Astrocyte (in vitro differentiated cells and primary cell): ENCODE measurements at regions not wholly inside any gene's neighbourhood (a gene's known extent, or its start where the extent isn't known, plus 50 kb on each side); places are given as distances from the start of the nearest gene placed in this dataset.

ENCODE experiments used
- DNase-seq: peaks from one replicate; pipeline ENCODE4 v3.0.0-alpha.2; 2010; ENCODE audit warnings: low read depth
- FAIRE-seq: peaks from 2 replicates; lab custom pipeline; 2011; peaks lifted over from hg19 to GRCh38; lab: Jason Lieb, UNC
- H2AFZ ChIP-seq: 2 replicates; pipeline ENCODE4 v1.6.0; 2012; ENCODE audit warnings: low read depth, low read length, inconsistent platforms
- H3K27ac ChIP-seq: 2 replicates; pipeline ENCODE4 v1.5.1; 2011; ENCODE audit warnings: low read depth, low read length, inconsistent platforms
- H3K27me3 ChIP-seq: 2 replicates; pipeline ENCODE4 v1.6.0; 2011; ENCODE audit warnings: low read length, inconsistent platforms; ENCODE audit not compliant: insufficient read depth
- H3K36me3 ChIP-seq: 2 replicates; pipeline ENCODE4 v1.5.1; 2011; ENCODE audit warnings: low read length, inconsistent platforms; ENCODE audit not compliant: insufficient read depth
- H3K4me1 ChIP-seq: 2 replicates; pipeline ENCODE4 v1.5.1; 2011; ENCODE audit warnings: low read length, inconsistent platforms; ENCODE audit not compliant: insufficient read depth
- H3K4me2 ChIP-seq: 2 replicates; pipeline ENCODE4 v1.6.0; 2012; ENCODE audit warnings: low read length, inconsistent platforms
- H3K4me3 ChIP-seq: 2 replicates; pipeline ENCODE4 v1.5.1; 2011; ENCODE audit warnings: low read depth, mild to moderate bottlenecking, low read length, inconsistent platforms; ENCODE audit not compliant: insufficient read depth
- H3K79me2 ChIP-seq: 2 replicates; pipeline ENCODE4 v1.6.0; 2012; ENCODE audit warnings: mild to moderate bottlenecking, low read length, inconsistent platforms; ENCODE audit not compliant: insufficient read depth
- H3K9ac ChIP-seq: 2 replicates; pipeline ENCODE4 v1.6.0; 2012; ENCODE audit warnings: mild to moderate bottlenecking, low read length, inconsistent platforms
- H3K9me3 ChIP-seq: 2 replicates; pipeline ENCODE4 v1.5.1; 2012; ENCODE audit warnings: low read depth, mild to moderate bottlenecking, low read length, inconsistent platforms; ENCODE audit not compliant: insufficient read depth
- H4K20me1 ChIP-seq: 2 replicates; pipeline ENCODE4 v1.6.0; 2012; ENCODE audit warnings: low read length, inconsistent platforms; ENCODE audit not compliant: insufficient read depth
- H3K27ac Mint-ChIP-seq: one replicate; pipeline ENCODE4 v1.8.0; 2021; ENCODE audit warnings: mild to moderate bottlenecking, mixed read lengths; ENCODE audit not compliant: unreplicated experiment
- H3K27me3 Mint-ChIP-seq: one replicate; pipeline ENCODE4 v1.8.0; 2021; ENCODE audit warnings: low read depth, mixed read lengths; ENCODE audit not compliant: unreplicated experiment
- H3K36me3 Mint-ChIP-seq: one replicate; pipeline ENCODE4 v1.8.0; 2021; ENCODE audit warnings: low read depth, mixed read lengths; ENCODE audit not compliant: unreplicated experiment
- H3K4me1 Mint-ChIP-seq: one replicate; pipeline ENCODE4 v1.8.0; 2021; ENCODE audit warnings: low read depth, mixed read lengths; ENCODE audit not compliant: unreplicated experiment
- H3K4me3 Mint-ChIP-seq: one replicate; pipeline ENCODE4 v1.8.0; 2021; ENCODE audit warnings: mild to moderate bottlenecking, moderate library complexity, mixed read lengths; ENCODE audit not compliant: unreplicated experiment
- H3K9me3 Mint-ChIP-seq: one replicate; pipeline ENCODE4 v1.8.0; 2021; ENCODE audit warnings: mild to moderate bottlenecking, mixed read lengths; ENCODE audit not compliant: unreplicated experiment
- EZH2 ChIP-seq: IDR thresholded peaks from 2 replicates; pipeline ENCODE4 v1.6.1; 2012; ENCODE audit warnings: mild to moderate bottlenecking, low read length, inconsistent platforms; ENCODE audit not compliant: insufficient read depth
- TF ChIP-seq, protein P1 (sequence below): IDR thresholded peaks from 2 replicates; pipeline ENCODE4 v1.5.1; 2011; ENCODE audit warnings: low read depth, mild to moderate bottlenecking, inconsistent platforms, low read length, moderate library complexity; ENCODE audit not compliant: insufficient read depth

DNA sequence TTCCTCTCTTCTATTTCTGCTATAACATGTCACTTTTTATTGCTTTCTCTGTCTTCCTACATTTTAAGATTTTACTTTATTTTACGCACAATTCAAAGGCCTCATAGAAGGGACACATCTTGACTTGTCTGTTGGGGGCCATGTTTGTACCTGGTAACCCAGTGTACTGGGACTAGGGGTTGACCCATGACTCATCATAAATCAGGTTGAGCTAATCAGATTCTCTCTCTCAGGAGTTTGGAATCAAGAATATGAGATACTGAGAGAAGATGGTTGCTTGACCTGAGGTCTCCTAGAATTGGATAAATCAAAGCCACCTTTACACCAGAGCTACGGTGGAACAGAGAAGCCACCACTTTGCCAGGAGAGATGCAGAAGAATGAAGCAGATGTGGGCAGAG lies 153.0 kb downstream of the UXS1 start:
- no peaks in the 10 kb centered on the region for H3K36me3 Mint-ChIP-seq
- Histone ChIP-seq H2AFZ (no peak overlapping the region), H3K9me3 (no peaks in the 10 kb centered on the region), H4K20me1 (no peaks in the 10 kb centered on the region), H3K4me3 (no peak overlapping the region), H3K79me2 (no peaks in the 10 kb centered on the region), H3K4me1 (no peaks in the 10 kb centered on the region), H3K27me3 (peaks cover 3% of the 10 kb centered on the region), H3K36me3 (no peaks in the 10 kb centered on the region), H3K4me2 (no peak overlapping the region), H3K9ac (no peak overlapping the region), H3K27ac (no peak overlapping the region)
- TF ChIP-seq EZH2: no peak
- TF ChIP-seq, protein P1, sequence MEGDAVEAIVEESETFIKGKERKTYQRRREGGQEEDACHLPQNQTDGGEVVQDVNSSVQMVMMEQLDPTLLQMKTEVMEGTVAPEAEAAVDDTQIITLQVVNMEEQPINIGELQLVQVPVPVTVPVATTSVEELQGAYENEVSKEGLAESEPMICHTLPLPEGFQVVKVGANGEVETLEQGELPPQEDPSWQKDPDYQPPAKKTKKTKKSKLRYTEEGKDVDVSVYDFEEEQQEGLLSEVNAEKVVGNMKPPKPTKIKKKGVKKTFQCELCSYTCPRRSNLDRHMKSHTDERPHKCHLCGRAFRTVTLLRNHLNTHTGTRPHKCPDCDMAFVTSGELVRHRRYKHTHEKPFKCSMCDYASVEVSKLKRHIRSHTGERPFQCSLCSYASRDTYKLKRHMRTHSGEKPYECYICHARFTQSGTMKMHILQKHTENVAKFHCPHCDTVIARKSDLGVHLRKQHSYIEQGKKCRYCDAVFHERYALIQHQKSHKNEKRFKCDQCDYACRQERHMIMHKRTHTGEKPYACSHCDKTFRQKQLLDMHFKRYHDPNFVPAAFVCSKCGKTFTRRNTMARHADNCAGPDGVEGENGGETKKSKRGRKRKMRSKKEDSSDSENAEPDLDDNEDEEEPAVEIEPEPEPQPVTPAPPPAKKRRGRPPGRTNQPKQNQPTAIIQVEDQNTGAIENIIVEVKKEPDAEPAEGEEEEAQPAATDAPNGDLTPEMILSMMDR: no peak
- no peaks in the 10 kb centered on the region for H3K9me3 Mint-ChIP-seq
- H3K27me3 Mint-ChIP-seq: peaks cover 6% of the 10 kb centered on the region
- DNase-seq (no peak), FAIRE-seq (no peak)
- H3K4me3 Mint-ChIP-seq: no peak overlapping the region
- no peaks in the 10 kb centered on the region for H3K4me1 Mint-ChIP-seq
- H3K27ac Mint-ChIP-seq: no peak overlapping the region

DNA sequence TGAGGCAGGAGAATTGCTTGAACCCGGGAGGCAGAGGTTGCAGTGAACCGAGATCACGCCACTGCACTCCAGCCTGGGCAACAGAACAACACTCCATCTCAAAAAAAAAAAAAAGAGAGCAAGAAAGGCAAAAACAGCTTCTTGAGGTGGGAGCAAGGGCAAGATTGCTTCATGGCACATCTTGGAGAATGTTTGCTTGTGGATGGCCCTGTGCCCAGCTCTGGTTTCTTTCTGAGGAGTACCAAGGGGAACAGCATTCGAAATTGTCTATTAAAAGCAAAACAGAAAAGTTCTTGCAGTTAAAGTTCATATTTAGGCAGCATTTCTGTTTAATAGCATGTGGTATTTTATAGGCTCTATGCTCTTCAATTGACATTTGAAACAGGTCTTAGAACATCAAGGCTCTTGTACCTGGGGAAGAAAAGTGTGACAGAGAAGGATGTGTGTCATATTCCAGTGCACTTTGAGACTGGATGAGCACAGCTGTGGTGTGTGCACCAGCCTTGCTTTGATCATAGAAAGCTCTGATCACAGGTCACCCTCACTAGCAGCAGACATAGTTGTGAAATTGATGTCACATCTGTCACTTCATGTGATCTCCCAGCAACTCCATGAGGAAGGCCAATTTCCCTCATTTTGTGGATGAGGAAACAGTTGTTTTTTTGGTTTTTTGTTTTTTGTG lies 154.3 kb downstream of the UXS1 start:
- Mint-ChIP-seq H3K27me3 (peaks cover 6% of the 10 kb centered on the region), H3K9me3 (no peaks in the 10 kb centered on the region), H3K4me3 (no peak overlapping the region), H3K36me3 (no peaks in the 10 kb centered on the region), H3K4me1 (no peaks in the 10 kb centered on the region), H3K27ac (no peak overlapping the region)
- Histone ChIP-seq H3K27me3 (peaks cover 3% of the 10 kb centered on the region), H3K79me2 (no peaks in the 10 kb centered on the region), H3K4me1 (no peaks in the 10 kb centered on the region), H3K9me3 (no peaks in the 10 kb centered on the region), H3K4me3 (no peak overlapping the region), H3K27ac (no peak overlapping the region), H4K20me1 (no peaks in the 10 kb centered on the region), H3K36me3 (no peaks in the 10 kb centered on the region), H3K4me2 (no peak overlapping the region), H3K9ac (no peak overlapping the region), H2AFZ (no peak overlapping the region)
- no peak for FAIRE-seq
- no peak for TF ChIP-seq EZH2
- TF ChIP-seq, protein P1: no peak
- DNase-seq: no peak

DNA sequence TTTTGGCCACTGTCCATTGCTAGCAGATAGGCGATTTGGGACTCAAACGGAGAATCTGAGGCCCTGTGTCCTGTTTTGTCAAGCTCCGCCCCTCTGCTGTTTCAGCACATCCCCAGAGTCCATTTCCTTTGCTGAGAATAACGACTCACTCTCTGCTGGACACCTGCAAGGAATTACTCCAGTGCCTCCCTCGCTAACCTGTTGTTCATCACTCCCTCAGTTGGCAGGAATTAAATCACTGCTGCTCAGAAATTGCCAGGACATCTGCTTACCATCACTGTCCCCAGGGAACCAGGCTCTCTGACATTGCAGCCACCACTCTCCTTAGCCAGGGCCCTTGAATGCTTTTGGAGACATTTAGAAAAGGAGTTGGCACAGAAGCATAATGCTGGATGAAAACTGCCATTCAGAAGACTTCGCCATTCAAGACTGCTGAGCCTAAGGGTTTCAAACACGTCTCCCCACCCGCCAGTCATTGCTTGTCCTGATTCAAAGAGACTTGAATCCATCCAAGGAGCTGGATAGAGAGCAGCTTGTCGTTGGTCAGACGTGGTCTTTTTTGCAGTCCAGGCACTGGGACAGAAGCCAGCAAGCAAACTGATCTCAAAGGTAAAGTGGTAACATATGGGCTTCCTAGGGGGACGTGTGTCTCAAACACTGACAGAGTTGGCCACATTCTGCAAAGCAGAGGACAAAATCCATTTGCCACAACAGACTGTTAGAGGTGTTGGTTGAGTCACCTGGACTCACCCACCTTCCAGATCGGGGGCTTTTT lies 155.3 kb downstream of the UXS1 start:
- Histone ChIP-seq H2AFZ (no peak overlapping the region), H3K27me3 (peaks cover 3% of the 10 kb centered on the region), H4K20me1 (no peaks in the 10 kb centered on the region), H3K27ac (no peak overlapping the region), H3K9ac (no peak overlapping the region), H3K9me3 (no peaks in the 10 kb centered on the region), H3K4me2 (no peak overlapping the region), H3K79me2 (no peaks in the 10 kb centered on the region), H3K36me3 (no peaks in the 10 kb centered on the region), H3K4me1 (no peaks in the 10 kb centered on the region), H3K4me3 (no peak overlapping the region)
- no peaks in the 10 kb centered on the region for H3K36me3 Mint-ChIP-seq
- no peaks in the 10 kb centered on the region for H3K4me1 Mint-ChIP-seq
- FAIRE-seq (no peak), DNase-seq (no peak)
- H3K27ac Mint-ChIP-seq: no peak overlapping the region
- no peak for TF ChIP-seq EZH2
- TF ChIP-seq, protein P1: no peak
- no peak overlapping the region for H3K4me3 Mint-ChIP-seq
- H3K9me3 Mint-ChIP-seq: no peaks in the 10 kb centered on the region
- H3K27me3 Mint-ChIP-seq: peaks cover 4% of the 10 kb centered on the region
